ENCODE measurements at regions not wholly inside any gene's neighbourhood (a gene's known extent, or its start where the extent isn't known, plus 50 kb on each side); places are given as distances from the start of the nearest gene placed in this dataset.

- TF ChIP-seq ZNF462 (CRISPR knock-in tag; IDR thresholded peaks at IDR 0.05) (no peak), ZNF331 (CRISPR knock-in tag; IDR thresholded peaks at IDR 0.05; ENCODE audit: low read depth) (no peak), POLR2AphosphoS5 (IDR thresholded peaks at IDR 0.05; ENCODE audit: low read depth) (no peak)
Observed at GRCh38 chr2:855177-855576, 95.5 kb upstream of the SNTG2 start (continued).

- TF ChIP-seq ZNF331 (CRISPR knock-in tag; IDR thresholded peaks at IDR 0.05; ENCODE audit: low read depth) (no peak), CTCF (conservative IDR thresholded peaks at IDR 0.05; ENCODE audit: low read depth in 2 of 2) (peak; percentile 89 to 92)
- no peak overlapping the region for H3K27ac ChIP-seq (ENCODE audit: low read depth)
- H3K9me3 Mint-ChIP-seq = no peaks in the 10 kb centered on the region; the same call in 2 of the 3 replicates
- peak; percentile 92 for ATAC-seq
- no peaks in the 10 kb centered on the region for H4K20me1 ChIP-seq (replicated peaks; ENCODE audit: insufficient read depth)
- H3K9me2 ChIP-seq (ENCODE audit: insufficient read depth) = no peaks in the 10 kb centered on the region
- H3K4me3 Mint-ChIP-seq = no peak overlapping the region
- DNase-seq (ENCODE audit: low spot score) = peak; percentile 88
- H3K36me3 Mint-ChIP-seq (ENCODE audit: low read depth) = no peaks in the 10 kb centered on the region
- no peak overlapping the region for H3K4me2 ChIP-seq
- no peak overlapping the region for H3K27ac Mint-ChIP-seq
- no peaks in the 10 kb centered on the region for H3K36me3 ChIP-seq (ENCODE audit: insufficient read depth)
- no peaks in the 10 kb centered on the region for H3F3A ChIP-seq (replicated peaks; ENCODE audit: low read depth)
- H3K79me2 ChIP-seq (replicated peaks; ENCODE audit: insufficient read depth) = no peaks in the 10 kb centered on the region
- no peak overlapping the region for H3K4me3 ChIP-seq
- H3K27me3 Mint-ChIP-seq (ENCODE audit: insufficient read depth, low read depth, poor library complexity) = peaks cover 11% of the 10 kb centered on the region
- no peaks in the 10 kb centered on the region for H3K4me1 ChIP-seq (ENCODE audit: insufficient read depth)
- peaks cover 15% of the 10 kb centered on the region; the same call in 2 of the 3 replicates for H3K4me1 Mint-ChIP-seq
- peak overlapping the region; percentile 6; the same call in 1 of the 2 replicates for H2AFZ ChIP-seq
- no peaks in the 10 kb centered on the region for H3K27me3 ChIP-seq (ENCODE audit: insufficient read depth)
Observed at GRCh38 chr2:854460-854859, 96.2 kb upstream of the SNTG2 start.

Data from GM23338 (cell line).